HEK293T (cell line): ENCODE measurements at regions not wholly inside any gene's neighbourhood (a gene's known extent, or its start where the extent isn't known, plus 50 kb on each side); places are given as distances from the start of the nearest gene placed in this dataset.

Source experiments
- CTCF ChIA-PET: fragments of 350-600 bp; formaldehyde crosslinking; extraction: SDS; loops from one replicate; lab custom pipeline; 2021; ENCODE audit warnings: antibody characterized with exemption, inconsistent platforms; lab: Yijun Ruan, JAX
- POLR2A ChIA-PET: fragments of 350-600 bp; formaldehyde crosslinking; extraction: SDS; loops from one replicate; lab custom pipeline; 2020; ENCODE audit warnings: antibody characterized with exemption, inconsistent platforms; lab: Yijun Ruan, JAX
- DNase-seq: peaks from one replicate; pipeline ENCODE4 v3.0.0; 2012; ENCODE audit warnings: mixed read lengths; ENCODE audit errors: extremely low spot score
- ARNT ChIP-seq: fragments of 450-650 bp; IDR thresholded peaks from 2 replicates; pipeline ENCODE4 v1.6.1; 2017; ENCODE audit warnings: mild to moderate bottlenecking
- BHLHE40 ChIP-seq: fragments of 450-650 bp; IDR thresholded peaks from 2 replicates; pipeline ENCODE4 v1.6.1; 2016; ENCODE audit warnings: mild to moderate bottlenecking, moderate library complexity, borderline replicate concordance
- CTBP1 ChIP-seq: fragments of 450-650 bp; IDR thresholded peaks from 2 replicates; pipeline ENCODE4 v1.6.1; 2016; ENCODE audit warnings: borderline replicate concordance
- ELF4 ChIP-seq: fragments of 450-650 bp; IDR thresholded peaks from 2 replicates; pipeline ENCODE4 v1.6.1; 2017; ENCODE audit warnings: antibody characterized with exemption
- FOXA1 ChIP-seq: fragments of 450-650 bp; IDR thresholded peaks from 2 replicates; pipeline ENCODE4 v1.6.1; 2016; ENCODE audit warnings: mild to moderate bottlenecking
- FOXK2 ChIP-seq: fragments of 450-650 bp; IDR thresholded peaks from 2 replicates; pipeline ENCODE4 v1.6.1; 2016; ENCODE audit warnings: mild to moderate bottlenecking
- FOXM1 ChIP-seq: fragments of 450-650 bp; IDR thresholded peaks from 2 replicates; pipeline ENCODE4 v1.6.1; 2017; ENCODE audit warnings: mild to moderate bottlenecking, borderline replicate concordance
- HDGF ChIP-seq: fragments of 450-650 bp; IDR thresholded peaks from 2 replicates; pipeline ENCODE4 v1.6.1; 2017; ENCODE audit warnings: antibody characterized with exemption, borderline replicate concordance
- L3MBTL2 ChIP-seq: fragments of 450-650 bp; conservative IDR thresholded peaks from 2 replicates; pipeline ENCODE4 v1.6.1; 2016; ENCODE audit warnings: mild to moderate bottlenecking
- LEF1 ChIP-seq: fragments of 450-650 bp; IDR thresholded peaks from 2 replicates; pipeline ENCODE4 v1.6.1; 2017; ENCODE audit warnings: mild to moderate bottlenecking, borderline replicate concordance
- NFRKB ChIP-seq: fragments of 450-650 bp; IDR thresholded peaks from 2 replicates; pipeline ENCODE4 v1.6.1; 2016; ENCODE audit warnings: mild to moderate bottlenecking, moderate library complexity
- SP1 ChIP-seq: fragments of 450-650 bp; IDR thresholded peaks from 2 replicates; pipeline ENCODE4 v1.6.1; 2017
- SUZ12 ChIP-seq: fragments of 450-650 bp; IDR thresholded peaks from 2 replicates; pipeline ENCODE4 v1.6.1; 2016; ENCODE audit warnings: mild to moderate bottlenecking
- TARDBP ChIP-seq: fragments of 450-650 bp; IDR thresholded peaks from 2 replicates; pipeline ENCODE4 v1.6.1; 2016
- ZNF384 ChIP-seq: fragments of 450-650 bp; IDR thresholded peaks from 2 replicates; pipeline ENCODE4 v1.6.1; 2016
- TF ChIP-seq, protein P1 (sequence below): fragments of 450-650 bp; IDR thresholded peaks from 2 replicates; pipeline ENCODE4 v1.6.1; 2016

DNA sequence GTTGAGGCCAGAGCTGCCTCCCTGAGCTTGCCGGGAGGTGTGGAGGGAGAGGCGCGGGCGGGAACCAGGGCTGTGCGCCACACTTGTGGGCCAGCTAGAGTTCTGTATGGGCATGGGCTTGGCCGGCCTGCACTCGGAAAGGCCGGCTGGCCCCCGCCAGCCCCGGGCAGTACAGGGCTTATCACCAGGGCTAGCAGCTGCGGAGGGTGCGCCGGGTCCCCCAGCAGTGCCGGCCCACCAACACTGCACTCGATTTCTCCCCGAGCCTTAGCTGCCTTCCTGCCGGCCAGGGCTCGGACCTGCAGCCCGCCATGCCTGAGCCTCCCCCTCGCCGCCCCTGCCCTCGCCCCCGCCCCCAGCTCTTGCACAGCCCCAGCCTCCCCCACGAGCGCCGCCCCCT is 472.7 kb downstream of the TFAP2A start:
- DNase-seq = no peak
- POLR2A ChIA-PET = no interaction called here
- TF ChIP-seq ARNT (no peak), FOXM1 (no peak), FOXA1 (no peak), FOXK2 (no peak), NFRKB (no peak), L3MBTL2 (no peak), BHLHE40 (no peak), CTBP1 (no peak), SUZ12 (no peak), ZNF384 (no peak)
- TF ChIP-seq, protein P1, sequence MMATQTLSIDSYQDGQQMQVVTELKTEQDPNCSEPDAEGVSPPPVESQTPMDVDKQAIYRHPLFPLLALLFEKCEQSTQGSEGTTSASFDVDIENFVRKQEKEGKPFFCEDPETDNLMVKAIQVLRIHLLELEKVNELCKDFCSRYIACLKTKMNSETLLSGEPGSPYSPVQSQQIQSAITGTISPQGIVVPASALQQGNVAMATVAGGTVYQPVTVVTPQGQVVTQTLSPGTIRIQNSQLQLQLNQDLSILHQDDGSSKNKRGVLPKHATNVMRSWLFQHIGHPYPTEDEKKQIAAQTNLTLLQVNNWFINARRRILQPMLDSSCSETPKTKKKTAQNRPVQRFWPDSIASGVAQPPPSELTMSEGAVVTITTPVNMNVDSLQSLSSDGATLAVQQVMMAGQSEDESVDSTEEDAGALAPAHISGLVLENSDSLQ = no peak
- CTCF ChIA-PET = no interaction called here

DNA sequence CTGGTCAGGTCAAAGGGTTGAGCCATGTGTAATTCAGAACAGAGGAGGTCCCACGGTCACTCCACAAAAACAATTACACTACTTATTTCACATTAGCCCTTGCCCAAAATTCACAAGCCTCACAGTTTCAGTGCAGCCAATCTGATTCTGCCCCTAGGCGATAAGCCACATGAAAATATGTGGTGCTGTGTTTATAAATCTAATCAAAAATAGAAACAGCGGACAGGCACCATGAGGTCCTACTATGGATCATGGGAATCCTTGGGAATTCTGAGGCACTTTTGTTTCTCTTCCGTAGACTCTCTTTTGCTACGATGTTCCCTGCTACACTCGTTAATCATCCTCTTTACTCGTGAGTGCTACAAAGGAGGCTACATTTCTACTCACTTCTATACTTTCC is 476.1 kb downstream of the TFAP2A start:
- CTCF ChIA-PET = no interaction called here
- DNase-seq = no peak
- TF ChIP-seq LEF1 (no peak), TARDBP (no peak), CTBP1 (no peak), ARNT (no peak), HDGF (no peak), SP1 (no peak), SUZ12 (no peak), ELF4 (no peak), FOXA1 (no peak)
- POLR2A ChIA-PET = no interaction called here

DNA sequence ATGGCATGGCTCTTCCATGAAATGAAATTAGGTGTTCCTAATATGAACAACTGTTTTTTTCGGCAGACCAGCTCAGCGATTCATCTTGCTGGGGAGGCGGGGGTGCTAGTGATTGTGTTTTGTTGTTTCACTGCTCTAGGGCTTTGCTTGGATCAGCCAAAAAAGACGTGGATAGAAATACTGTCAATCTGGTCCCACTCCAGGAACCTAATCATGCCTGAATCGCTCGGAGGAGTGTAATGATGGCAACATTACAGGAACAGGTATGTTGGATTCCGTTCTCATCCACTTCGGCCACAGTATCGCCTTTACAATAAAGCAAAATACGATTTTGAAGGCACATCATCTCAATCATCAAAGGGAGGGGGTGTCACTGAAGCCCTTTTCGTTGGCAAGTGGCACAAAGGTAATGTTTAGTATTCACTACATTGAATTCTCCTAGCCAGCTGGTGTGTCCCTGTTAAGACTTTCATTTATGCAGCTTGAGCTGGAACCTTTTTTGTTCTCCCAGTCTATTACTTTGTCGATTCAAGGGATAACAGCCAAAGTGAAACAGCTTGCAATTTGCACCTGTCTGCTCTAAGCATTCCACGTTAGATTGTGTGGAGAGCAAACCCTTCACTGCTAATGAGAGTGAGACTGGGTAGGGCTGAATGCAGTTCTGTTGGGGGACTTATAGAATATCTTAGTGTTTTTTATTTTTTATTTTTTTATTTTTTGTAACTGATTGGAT is 477.7 kb downstream of the TFAP2A start:
- CTCF ChIA-PET = no interaction called here
- POLR2A ChIA-PET = no interaction called here
- DNase-seq = no peak
- TF ChIP-seq FOXK2 (no peak), NFRKB (no peak), ARNT (no peak), BHLHE40 (no peak), HDGF (no peak)

DNA sequence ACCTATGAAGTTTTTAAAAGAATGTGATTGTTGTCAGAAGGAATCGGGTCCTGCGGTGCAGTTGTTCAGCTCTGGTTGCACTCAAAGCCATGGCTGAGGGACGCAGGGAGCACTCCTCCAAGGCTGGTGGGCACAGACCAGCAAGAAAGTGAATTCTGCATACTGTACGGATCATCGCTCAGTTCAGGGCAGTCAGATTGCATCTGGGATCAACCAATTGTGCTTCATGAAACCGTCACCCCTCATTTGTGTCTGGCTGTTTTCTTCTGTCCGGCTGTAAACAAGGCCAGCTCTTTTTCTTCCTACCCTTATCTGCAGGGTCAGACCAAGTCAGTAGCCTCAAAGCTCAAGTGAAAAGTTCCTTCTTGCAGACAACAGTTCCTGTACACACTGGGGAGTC is 478.3 kb downstream of the TFAP2A start:
- POLR2A ChIA-PET = no interaction called here
- no peak for TF ChIP-seq HDGF
- no peak for TF ChIP-seq BHLHE40
- TF ChIP-seq FOXA1 = no peak
- CTCF ChIA-PET = no interaction called here
- no peak for DNase-seq

DNA sequence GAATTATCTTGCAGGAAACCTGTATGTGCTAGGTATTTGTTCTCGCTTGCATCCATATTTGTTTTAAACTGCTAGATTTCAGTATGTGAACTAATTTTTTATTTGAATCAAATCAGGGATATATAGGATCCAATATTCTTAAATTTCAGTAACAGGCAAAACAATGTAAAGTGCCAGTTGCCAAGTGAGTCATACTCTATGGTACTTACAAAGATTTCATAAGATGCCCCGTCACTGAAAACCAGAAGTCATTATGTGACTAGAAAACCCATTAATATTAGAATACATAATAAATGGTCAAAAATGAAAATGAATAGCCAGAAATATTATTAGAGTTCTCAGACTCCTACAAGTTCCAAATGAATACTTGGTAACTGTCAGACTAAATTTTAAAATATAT is 481.2 kb downstream of the TFAP2A start:
- no peak for DNase-seq
- POLR2A ChIA-PET = no interaction called here
- CTCF ChIA-PET = no interaction called here
- TF ChIP-seq FOXM1 (no peak), LEF1 (no peak), L3MBTL2 (no peak), CTBP1 (no peak), ELF4 (no peak), NFRKB (no peak), FOXA1 (no peak), ARNT (no peak)
- TF ChIP-seq, protein P1 = no peak

DNA sequence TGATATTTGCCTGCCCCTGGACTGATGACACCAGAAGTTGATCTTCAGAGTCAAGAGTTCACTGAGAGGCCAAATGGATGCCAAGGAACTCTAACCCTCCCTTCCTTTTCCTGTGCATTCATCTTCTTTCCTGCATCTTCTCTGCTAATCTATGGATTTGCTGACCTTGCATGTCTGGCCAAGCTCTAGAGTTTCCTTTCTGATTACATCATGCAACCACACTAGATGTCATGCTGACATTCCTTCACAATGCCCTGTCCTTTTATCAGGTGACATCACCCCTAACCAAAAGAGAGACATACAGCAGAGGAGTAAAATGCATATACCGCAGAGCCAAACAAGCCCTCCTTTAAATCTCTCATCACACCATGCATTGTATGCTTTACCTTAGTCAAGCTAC is 487.6 kb downstream of the TFAP2A start:
- TF ChIP-seq, protein P1 = 0 out of 2 replicates have a peak, but pooled peaks have one; percentile 5
- TF ChIP-seq FOXK2 = no peak

DNA sequence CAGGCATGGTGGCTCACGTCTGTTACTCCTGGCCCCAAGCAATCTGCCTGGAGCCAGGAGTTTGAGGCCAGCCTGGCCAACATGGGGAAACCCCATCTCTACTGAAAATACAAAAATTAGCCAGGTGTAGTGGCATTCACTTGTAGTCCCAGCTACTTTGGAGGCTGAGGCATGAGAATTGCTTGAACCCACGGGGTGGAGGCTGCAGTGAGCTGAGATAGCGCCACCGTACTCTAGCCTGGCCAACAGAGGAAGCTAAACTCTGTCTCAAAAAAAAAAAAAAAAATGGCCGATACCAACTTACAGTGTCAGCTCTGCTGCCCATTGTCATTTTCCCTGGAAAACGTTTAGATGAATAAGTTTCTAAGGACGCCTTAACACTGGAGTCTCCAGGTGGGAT is 489.9 kb downstream of the TFAP2A start:
- ChIA-PET POLR2A (no interaction called here), CTCF (no interaction called here)
- no peak for TF ChIP-seq SP1
- TF ChIP-seq FOXA1 = no peak
- no peak for TF ChIP-seq LEF1
- no peak for TF ChIP-seq ZNF384
- no peak for TF ChIP-seq L3MBTL2
- no peak for TF ChIP-seq BHLHE40
- no peak for DNase-seq

More for the DNA sequence above, 487.6 kb downstream of the TFAP2A start:
- ChIA-PET POLR2A (no interaction called here), CTCF (no interaction called here)
- no peak for DNase-seq

DNA sequence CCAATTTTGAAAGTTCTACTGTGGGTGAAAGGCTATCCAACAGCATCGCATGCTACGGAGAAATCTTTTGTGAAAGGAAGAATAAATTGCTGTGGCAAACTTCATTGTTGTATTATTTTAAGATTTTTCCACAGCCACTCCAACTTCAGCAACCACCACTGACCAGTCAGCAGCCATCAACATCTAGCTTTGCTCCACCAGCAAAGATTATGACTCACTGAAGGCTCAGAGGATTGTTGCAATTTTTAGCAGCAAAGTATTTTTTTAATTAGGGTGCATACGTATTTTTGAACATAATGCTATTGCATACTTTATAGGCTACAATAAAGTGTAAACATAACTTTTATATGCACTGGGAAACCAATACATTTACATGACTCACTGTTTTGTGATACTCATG is 493.5 kb downstream of the TFAP2A start:
- ChIA-PET POLR2A (no interaction called here), CTCF (interaction anchor here (0.6 kb wide), 1 partner anchor 513 kb away, joined by 3 read pairs; no protein-coding TSS in a partner anchor)
- no peak for DNase-seq
- TF ChIP-seq BHLHE40 (no peak), HDGF (no peak), ARNT (no peak), LEF1 (no peak), ELF4 (no peak), TARDBP (no peak), SUZ12 (no peak), FOXA1 (no peak), NFRKB (no peak), SP1 (no peak), L3MBTL2 (no peak), FOXK2 (no peak), CTBP1 (no peak), FOXM1 (no peak), ZNF384 (no peak)
- TF ChIP-seq, protein P1 = no peak
